Calu3 (cell line): ENCODE measurements at regions not wholly inside any gene's neighbourhood (a gene's known extent, or its start where the extent isn't known, plus 50 kb on each side); places are given as distances from the start of the nearest gene placed in this dataset.

Experiments used
- BruUV-seq: library from RNA; stranded (reverse); fragments of 400-500 nt; replicated peaks from 2 replicates; lab custom pipeline; 2021; lab: Mats Ljungman, UMichigan
- CTCF ChIA-PET: fragments of 300-600 bp; sonication (Branson Sonifier 250); formaldehyde crosslinking; loops from one replicate; lab custom pipeline; 2022; ENCODE audit warnings: antibody characterized with exemption; lab: Charles Lee
- DNase-seq: peaks from one replicate; pipeline ENCODE4 v3.0.0; 2022
- H3K27ac Mint-ChIP-seq: one replicate; pipeline ENCODE4 v1.8.0; 2022; ENCODE audit warnings: mixed read lengths; ENCODE audit not compliant: unreplicated experiment
- H3K27me3 Mint-ChIP-seq: one replicate; pipeline ENCODE4 v1.8.0; 2022; ENCODE audit warnings: mixed read lengths; ENCODE audit not compliant: unreplicated experiment
- H3K36me3 Mint-ChIP-seq: one replicate; pipeline ENCODE4 v1.8.0; 2022; ENCODE audit warnings: mild to moderate bottlenecking, moderate library complexity, mixed read lengths; ENCODE audit not compliant: insufficient read depth, unreplicated experiment
- H3K4me1 Mint-ChIP-seq: one replicate; pipeline ENCODE4 v1.8.0; 2022; ENCODE audit warnings: mild to moderate bottlenecking, low read depth, mixed read lengths; ENCODE audit not compliant: unreplicated experiment
- H3K4me3 Mint-ChIP-seq: one replicate; pipeline ENCODE4 v1.8.0; 2022; ENCODE audit warnings: mild to moderate bottlenecking, low read depth, moderate library complexity, mixed read lengths; ENCODE audit not compliant: unreplicated experiment
- H3K9me3 Mint-ChIP-seq: one replicate; pipeline ENCODE4 v1.8.0; 2022; ENCODE audit warnings: low read depth, mixed read lengths; ENCODE audit not compliant: unreplicated experiment
- CTCF ChIP-seq: fragments of 200-600 bp; IDR thresholded peaks from one replicate; pipeline ENCODE4 v1.8.0; 2022; ENCODE audit warnings: antibody characterized with exemption; ENCODE audit not compliant: unreplicated experiment
- intact Hi-C: fragments of 100-400 bp; cut with micrococcal nuclease; formaldehyde crosslinking; loops from one replicate; pipeline ENCODE4 v1.10.0; 2022; ENCODE audit not compliant: unreplicated experiment

- H3K27me3 Mint-ChIP-seq: no peaks in the 10 kb centered on the region
- H3K4me3 Mint-ChIP-seq: no peak overlapping the region
- no peaks in the 10 kb centered on the region for H3K36me3 Mint-ChIP-seq
- H3K4me1 Mint-ChIP-seq: no peaks in the 10 kb centered on the region
- CTCF ChIA-PET: no interaction called here
- no TSS peak for BruUV-seq
- intact Hi-C loops: no loop called here
- H3K9me3 Mint-ChIP-seq: peaks cover 23% of the 10 kb centered on the region
- no peak overlapping the region for H3K27ac Mint-ChIP-seq
- TF ChIP-seq CTCF: no peak
- DNase-seq: no peak
Observed at GRCh38 chr10:1952126-1953095, 215.1 kb upstream of the ADARB2 start.

GRCh38 chr10:1950803-1951495 is 213.6 kb upstream of the ADARB2 start:
- no peak overlapping the region for H3K4me3 Mint-ChIP-seq
- no peak overlapping the region for H3K27ac Mint-ChIP-seq
- H3K4me1 Mint-ChIP-seq: no peaks in the 10 kb centered on the region
- no peaks in the 10 kb centered on the region for H3K27me3 Mint-ChIP-seq
- CTCF ChIA-PET: no interaction called here
- no peaks in the 10 kb centered on the region for H3K36me3 Mint-ChIP-seq
- intact Hi-C loops: no loop called here
- peaks cover 20% of the 10 kb centered on the region for H3K9me3 Mint-ChIP-seq
- no peak for DNase-seq
- no TSS peak for BruUV-seq
- no peak for TF ChIP-seq CTCF

GRCh38 chr10:1947464-1948003 is 210.2 kb upstream of the ADARB2 start:
- Mint-ChIP-seq H3K4me1 (no peaks in the 10 kb centered on the region), H3K27me3 (no peaks in the 10 kb centered on the region), H3K9me3 (peaks cover 29% of the 10 kb centered on the region), H3K36me3 (no peaks in the 10 kb centered on the region), H3K27ac (no peak overlapping the region), H3K4me3 (no peak overlapping the region)
- TF ChIP-seq CTCF: no peak
- DNase-seq: no peak
- CTCF ChIA-PET: interaction anchor here (0.7 kb wide), 1 partner anchor 501 kb away, joined by 3 read pairs; no protein-coding TSS in a partner anchor
- intact Hi-C loops: no loop called here
- BruUV-seq: no TSS peak

GRCh38 chr10:1944487-1944886 is 207.2 kb upstream of the ADARB2 start:
- H3K36me3 Mint-ChIP-seq: no peaks in the 10 kb centered on the region
- intact Hi-C loops: no loop called here
- CTCF ChIA-PET: no interaction called here
- BruUV-seq: no TSS peak
- no peak overlapping the region for H3K4me3 Mint-ChIP-seq
- H3K27ac Mint-ChIP-seq: no peak overlapping the region
- H3K4me1 Mint-ChIP-seq: no peaks in the 10 kb centered on the region
- no peak for TF ChIP-seq CTCF
- DNase-seq: no peak
- H3K27me3 Mint-ChIP-seq: no peaks in the 10 kb centered on the region
- peaks cover 25% of the 10 kb centered on the region for H3K9me3 Mint-ChIP-seq
